Rectal smooth muscle tissue (tissue), 1 donor: ENCODE measurements at regions not wholly inside any gene's neighbourhood (a gene's known extent, or its start where the extent isn't known, plus 50 kb on each side); places are given as distances from the start of the nearest gene placed in this dataset.
"Not testable (repeated sequence)": the region's sequence is repeated elsewhere in the genome, so short reads cannot be mapped to it uniquely, and the experiment has no call there.

ENCODE experiments used
- H3K27ac ChIP-seq: one replicate; pipeline ENCODE4 v1.7.0; 2013; ENCODE audit warnings: low read depth, low read length, inconsistent platforms
- H3K27me3 ChIP-seq: one replicate; pipeline ENCODE4 v1.7.0; 2013; ENCODE audit warnings: low read length; ENCODE audit not compliant: control insufficient read depth, insufficient read depth
- H3K36me3 ChIP-seq: one replicate; pipeline ENCODE4 v1.7.0; 2013; ENCODE audit warnings: low read length; ENCODE audit not compliant: control insufficient read depth, insufficient read depth
- H3K4me1 ChIP-seq: one replicate; pipeline ENCODE4 v1.7.0; 2013; ENCODE audit warnings: low read length; ENCODE audit not compliant: control insufficient read depth, insufficient read depth
- H3K4me3 ChIP-seq: one replicate; pipeline ENCODE4 v1.7.0; 2013; ENCODE audit warnings: low read length
- H3K9ac ChIP-seq: one replicate; pipeline ENCODE4 v1.7.0; 2013; ENCODE audit warnings: low read length

DNA sequence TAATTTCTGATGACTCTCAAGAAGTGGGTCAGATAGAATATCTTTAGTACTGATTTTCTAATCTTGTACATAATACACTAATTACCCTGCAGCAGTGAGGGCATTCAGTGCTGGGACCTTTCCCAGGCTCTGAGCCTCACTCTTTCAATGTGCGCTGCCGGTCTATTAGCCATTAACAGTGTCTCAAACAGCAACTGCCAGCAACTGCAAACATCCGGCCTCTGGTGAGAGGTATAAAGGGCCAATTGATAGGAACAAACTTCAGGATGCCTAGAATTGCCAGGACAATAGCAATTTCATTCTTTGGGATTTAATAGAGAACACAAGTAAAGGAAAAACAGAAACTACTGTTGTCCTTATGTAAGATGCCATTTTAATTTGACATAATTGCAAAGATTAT is 604.4 kb upstream of the SPRY2 start:
- no peaks in the 10 kb centered on the region for H3K36me3 ChIP-seq
- H3K27ac ChIP-seq, result no peak overlapping the region
- no peak overlapping the region for H3K9ac ChIP-seq
- H3K4me1 ChIP-seq, result no peaks in the 10 kb centered on the region
- no peaks in the 10 kb centered on the region for H3K27me3 ChIP-seq
- H3K4me3 ChIP-seq, result no peak overlapping the region

DNA sequence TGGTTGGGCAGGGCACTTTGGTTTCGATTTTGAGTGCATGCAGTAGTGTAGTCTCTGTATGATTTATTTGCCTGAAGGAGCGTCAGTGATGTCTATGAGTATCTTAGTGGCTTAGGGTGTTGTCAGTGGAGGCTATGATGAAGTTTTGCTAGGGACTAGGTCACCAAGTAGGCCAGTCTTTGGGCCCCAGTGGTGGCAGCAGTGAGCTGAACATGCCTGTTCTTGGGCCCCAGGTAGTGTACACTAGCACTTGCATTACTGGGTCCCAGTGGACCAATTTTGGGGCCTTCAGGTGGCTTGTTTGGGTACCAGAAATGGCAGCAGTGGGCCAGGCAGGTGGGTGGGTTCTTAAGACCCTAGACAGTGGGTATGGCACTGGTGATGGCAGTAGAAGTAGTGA is 598.7 kb upstream of the SPRY2 start:
- Histone ChIP-seq H3K36me3 (no peaks in the 10 kb centered on the region), H3K4me1 (no peaks in the 10 kb centered on the region), H3K27me3 (no peaks in the 10 kb centered on the region), H3K27ac (no peak overlapping the region), H3K4me3 (no peak overlapping the region), H3K9ac (no peak overlapping the region)

DNA sequence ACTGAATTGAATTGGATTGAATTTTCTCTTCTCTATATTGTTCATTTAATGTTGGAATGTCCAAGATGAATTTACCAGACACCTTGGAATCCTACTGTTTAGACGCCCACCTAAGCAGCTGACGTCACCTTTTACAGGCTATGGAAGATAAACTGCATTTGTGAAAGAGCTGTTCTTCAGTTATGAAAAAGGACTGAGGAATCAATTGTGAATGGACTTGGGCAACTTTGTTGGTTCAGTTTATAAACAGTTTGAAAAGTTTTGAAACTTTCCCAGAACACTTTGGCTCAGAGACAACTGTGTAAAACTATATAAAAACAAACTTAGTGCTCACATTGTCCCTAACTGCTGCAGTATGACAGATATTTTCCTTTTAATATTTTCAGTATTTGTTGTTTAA is 590.8 kb upstream of the SPRY2 start:
- Histone ChIP-seq H3K27me3 (no peaks in the 10 kb centered on the region), H3K4me3 (no peak overlapping the region), H3K4me1 (no peaks in the 10 kb centered on the region), H3K36me3 (no peaks in the 10 kb centered on the region), H3K9ac (no peak overlapping the region), H3K27ac (no peak overlapping the region)

DNA sequence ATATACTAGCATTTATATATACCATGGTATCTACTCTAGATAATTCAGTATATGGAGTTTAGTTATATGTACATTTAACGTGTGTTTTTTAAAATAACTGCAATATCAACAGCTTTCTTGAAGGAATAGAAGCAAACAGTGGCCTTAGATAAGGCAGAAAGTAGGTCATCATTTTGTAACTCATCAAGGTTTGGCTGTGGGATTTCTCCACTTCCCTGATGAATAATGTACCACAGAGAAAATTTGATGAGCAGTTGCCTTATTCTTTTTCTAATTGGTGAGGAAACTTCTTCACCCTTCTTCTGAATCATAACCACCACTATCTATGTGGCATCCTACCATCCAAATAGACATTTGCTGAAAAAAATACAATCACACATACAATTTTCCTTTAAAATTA is 590.2 kb upstream of the SPRY2 start:
- Histone ChIP-seq H3K27me3 (no peaks in the 10 kb centered on the region), H3K36me3 (no peaks in the 10 kb centered on the region), H3K27ac (no peak overlapping the region), H3K4me3 (no peak overlapping the region), H3K4me1 (no peaks in the 10 kb centered on the region), H3K9ac (no peak overlapping the region)

DNA sequence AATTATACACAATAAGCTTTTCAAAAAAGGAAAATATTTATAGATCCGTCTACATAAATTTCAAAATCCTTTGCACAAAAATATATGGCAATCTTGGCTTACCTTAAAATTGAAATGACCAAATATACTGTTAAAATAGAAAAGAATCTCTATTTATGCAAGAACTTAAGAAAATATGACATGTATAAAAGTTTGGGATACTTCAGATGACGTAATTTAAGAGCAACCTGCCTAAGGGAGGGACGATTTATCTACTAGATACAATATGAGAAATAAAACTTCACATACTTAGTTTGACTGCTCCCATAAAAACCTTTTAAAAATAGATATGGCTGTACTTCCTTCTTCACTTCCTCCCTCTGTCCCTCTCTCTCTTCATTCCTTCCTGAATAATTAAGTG is 587.3 kb upstream of the SPRY2 start:
- Histone ChIP-seq H3K27me3 (no peaks in the 10 kb centered on the region), H3K36me3 (no peaks in the 10 kb centered on the region), H3K4me1 (no peaks in the 10 kb centered on the region), H3K27ac (no peak overlapping the region), H3K4me3 (no peak overlapping the region), H3K9ac (no peak overlapping the region)

DNA sequence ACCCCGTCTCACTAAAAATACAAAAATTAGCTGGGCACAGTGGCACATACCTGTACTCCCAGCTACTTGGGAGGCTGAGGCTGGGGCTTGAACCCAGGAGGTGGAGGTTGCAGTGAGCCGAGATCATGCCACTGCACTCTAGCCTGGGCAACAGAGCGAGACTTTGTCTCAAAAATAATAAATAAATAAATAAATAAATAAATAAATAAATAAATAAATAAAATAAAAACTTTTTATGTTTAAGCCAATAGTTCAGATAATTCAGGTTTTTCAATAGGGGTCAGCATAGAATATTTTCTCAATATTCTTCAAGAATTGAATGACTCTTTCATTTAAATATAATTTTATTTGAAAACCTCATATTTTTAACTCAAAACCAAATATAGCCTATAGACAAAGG is 585.1 kb upstream of the SPRY2 start:
- not testable (repeated sequence) for H3K9ac ChIP-seq, H3K27ac ChIP-seq, H3K27me3 ChIP-seq, H3K36me3 ChIP-seq, H3K4me1 ChIP-seq, H3K4me3 ChIP-seq

DNA sequence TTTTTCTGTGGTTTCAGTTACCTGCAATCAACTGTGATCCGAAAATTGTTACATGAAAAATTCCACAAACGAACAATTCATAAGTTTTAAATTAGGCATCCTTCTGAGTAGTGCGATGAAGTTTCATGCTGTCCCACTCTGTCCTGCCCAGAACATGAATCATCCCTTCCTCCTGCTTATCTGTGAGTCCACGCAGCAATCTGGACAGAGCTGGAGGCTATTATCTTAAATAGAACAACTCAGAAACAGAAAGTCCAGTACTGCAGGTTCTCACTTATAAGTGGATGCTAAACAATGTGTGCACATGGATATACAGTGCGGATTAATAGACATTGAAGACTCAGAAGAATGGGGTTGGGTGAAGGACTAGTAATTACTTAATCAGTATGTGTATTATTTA is 583.7 kb upstream of the SPRY2 start:
- no peaks in the 10 kb centered on the region for H3K4me1 ChIP-seq
- no peaks in the 10 kb centered on the region for H3K27me3 ChIP-seq
- H3K36me3 ChIP-seq, result no peaks in the 10 kb centered on the region
- no peak overlapping the region for H3K4me3 ChIP-seq
- H3K27ac ChIP-seq, result no peak overlapping the region
- no peak overlapping the region for H3K9ac ChIP-seq

DNA sequence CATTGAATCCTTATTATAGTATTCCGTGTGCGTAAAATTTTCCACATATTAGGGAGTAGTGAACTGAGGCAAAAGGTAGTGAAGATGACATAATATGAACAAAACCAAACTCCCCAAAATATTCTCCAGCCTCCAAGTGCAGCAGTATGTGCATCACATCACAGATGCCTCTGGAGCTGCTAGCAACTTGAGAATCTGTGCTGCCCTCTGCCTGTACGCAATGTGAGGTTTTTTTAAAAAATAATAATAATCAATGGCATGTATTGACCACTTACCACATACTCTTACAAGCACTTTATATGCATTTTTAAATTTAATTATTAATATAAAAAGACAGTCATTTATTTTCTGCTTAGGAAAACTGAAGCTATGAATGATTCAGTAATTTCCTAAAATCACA is 583.0 kb upstream of the SPRY2 start:
- Histone ChIP-seq H3K4me3 (no peak overlapping the region), H3K27ac (no peak overlapping the region), H3K9ac (no peak overlapping the region), H3K27me3 (no peaks in the 10 kb centered on the region), H3K4me1 (no peaks in the 10 kb centered on the region), H3K36me3 (no peaks in the 10 kb centered on the region)

DNA sequence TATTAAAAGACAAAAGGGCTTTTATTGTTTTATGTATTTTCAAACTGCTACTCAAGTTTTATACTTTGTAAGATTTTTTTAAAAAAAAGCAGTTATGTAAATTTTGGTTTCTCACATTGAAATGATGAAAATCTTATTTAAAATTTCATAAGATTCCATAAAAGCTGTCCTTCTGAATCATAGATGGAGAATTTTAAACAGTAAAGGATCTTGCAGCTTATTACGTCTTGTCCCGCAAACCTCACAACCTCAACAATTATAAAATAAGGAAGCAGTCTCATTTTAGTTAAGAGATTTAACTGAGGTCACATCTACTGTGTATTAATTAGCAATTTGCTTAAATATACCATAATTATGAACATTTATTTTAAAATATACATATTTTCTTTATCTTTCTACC is 581.0 kb upstream of the SPRY2 start:
- no peaks in the 10 kb centered on the region for H3K4me1 ChIP-seq
- H3K36me3 ChIP-seq, result no peaks in the 10 kb centered on the region
- H3K27me3 ChIP-seq, result no peaks in the 10 kb centered on the region
- H3K9ac ChIP-seq, result no peak overlapping the region
- no peak overlapping the region for H3K27ac ChIP-seq
- no peak overlapping the region for H3K4me3 ChIP-seq

DNA sequence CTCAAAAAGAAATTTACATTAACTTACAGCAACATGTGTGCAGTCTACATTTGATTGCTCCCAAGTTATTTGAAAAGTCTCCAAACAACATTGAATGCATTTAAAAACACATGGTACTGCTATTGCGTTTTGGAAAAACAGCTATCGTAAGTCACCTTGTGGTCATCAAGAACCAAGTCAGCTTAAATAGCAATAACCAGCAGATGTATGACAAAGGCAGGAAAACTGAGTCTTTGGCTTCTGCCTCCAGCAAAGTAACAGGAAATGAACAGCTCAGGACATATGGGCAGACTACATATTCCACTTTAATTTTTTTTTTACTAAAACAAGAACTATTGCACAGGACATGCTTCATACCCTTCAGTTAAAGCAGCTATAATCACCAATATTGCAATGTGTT is 580.6 kb upstream of the SPRY2 start:
- Histone ChIP-seq H3K27me3 (no peaks in the 10 kb centered on the region), H3K4me3 (no peak overlapping the region), H3K27ac (no peak overlapping the region), H3K4me1 (no peaks in the 10 kb centered on the region), H3K36me3 (no peaks in the 10 kb centered on the region), H3K9ac (no peak overlapping the region)

DNA sequence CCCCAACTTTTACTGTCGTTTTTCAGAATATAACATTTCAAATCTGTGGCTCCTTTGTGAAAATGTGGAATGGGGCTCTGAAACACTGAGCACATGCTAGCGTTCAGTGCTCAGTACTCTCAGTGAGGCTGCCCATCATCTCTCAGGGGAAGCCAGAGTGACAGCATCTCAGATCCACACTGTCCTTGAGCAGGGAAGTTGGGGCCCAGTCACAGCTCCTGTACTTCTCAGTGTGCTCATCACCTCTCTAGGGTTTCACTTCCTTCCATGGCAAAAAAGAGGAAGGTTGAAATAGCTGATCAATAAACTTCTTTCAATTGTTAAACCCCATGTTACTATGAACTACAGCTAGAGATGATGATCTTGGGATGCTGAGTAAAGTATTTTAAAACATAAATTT is 565.9 kb upstream of the SPRY2 start:
- H3K27me3 ChIP-seq, result no peaks in the 10 kb centered on the region

DNA sequence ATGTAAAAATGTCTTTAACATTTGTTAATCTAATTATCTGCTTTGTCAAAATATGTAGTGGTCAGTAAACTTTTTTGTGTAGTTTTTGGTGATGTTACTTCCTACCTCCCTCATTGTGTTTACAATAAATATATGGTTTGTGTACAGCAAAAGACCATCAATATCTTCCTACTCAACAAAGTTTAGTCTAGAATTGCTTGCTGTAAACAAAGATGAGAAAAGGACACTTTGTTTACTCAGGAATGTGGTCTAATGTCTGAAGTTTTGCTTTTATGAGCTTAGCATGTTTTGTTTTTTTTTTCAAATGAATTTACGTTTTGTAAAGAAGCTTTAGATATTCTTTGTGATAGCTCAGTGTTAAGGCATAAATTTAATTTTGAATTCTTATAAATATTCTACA is 563.5 kb upstream of the SPRY2 start:
- no peak overlapping the region for H3K27ac ChIP-seq
- H3K27me3 ChIP-seq, result no peaks in the 10 kb centered on the region
- no peak overlapping the region for H3K9ac ChIP-seq

More for the DNA sequence above, 565.9 kb upstream of the SPRY2 start:
- H3K9ac ChIP-seq, result no peak overlapping the region
- no peak overlapping the region for H3K4me3 ChIP-seq
- no peaks in the 10 kb centered on the region for H3K4me1 ChIP-seq
- H3K36me3 ChIP-seq, result no peaks in the 10 kb centered on the region
- H3K27ac ChIP-seq, result no peak overlapping the region

DNA sequence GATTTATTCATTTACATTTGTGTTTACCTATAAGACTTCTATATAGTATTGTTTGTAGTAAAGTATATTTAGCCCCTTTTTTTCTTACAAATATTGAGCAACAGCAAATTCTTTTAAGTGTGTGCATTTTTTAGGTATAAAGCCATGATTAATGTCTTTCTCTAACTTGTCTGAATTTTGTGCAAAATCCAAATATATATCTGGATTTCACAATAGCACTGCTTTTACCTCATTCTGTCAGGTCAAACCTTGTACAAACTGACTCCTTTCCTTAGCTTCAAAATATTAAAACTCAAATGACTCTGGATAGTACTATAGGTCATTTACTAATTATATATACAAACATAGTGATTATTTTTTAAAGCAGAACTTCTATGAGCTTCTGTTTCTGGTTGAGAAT is 563.0 kb upstream of the SPRY2 start:
- H3K9ac ChIP-seq, result no peak overlapping the region
- H3K27me3 ChIP-seq, result no peaks in the 10 kb centered on the region
- H3K4me1 ChIP-seq, result no peaks in the 10 kb centered on the region
- no peak overlapping the region for H3K27ac ChIP-seq
- H3K4me3 ChIP-seq, result no peak overlapping the region
- no peaks in the 10 kb centered on the region for H3K36me3 ChIP-seq

More for the DNA sequence above, 563.5 kb upstream of the SPRY2 start:
- Histone ChIP-seq H3K36me3 (no peaks in the 10 kb centered on the region), H3K4me3 (no peak overlapping the region), H3K4me1 (no peaks in the 10 kb centered on the region)

DNA sequence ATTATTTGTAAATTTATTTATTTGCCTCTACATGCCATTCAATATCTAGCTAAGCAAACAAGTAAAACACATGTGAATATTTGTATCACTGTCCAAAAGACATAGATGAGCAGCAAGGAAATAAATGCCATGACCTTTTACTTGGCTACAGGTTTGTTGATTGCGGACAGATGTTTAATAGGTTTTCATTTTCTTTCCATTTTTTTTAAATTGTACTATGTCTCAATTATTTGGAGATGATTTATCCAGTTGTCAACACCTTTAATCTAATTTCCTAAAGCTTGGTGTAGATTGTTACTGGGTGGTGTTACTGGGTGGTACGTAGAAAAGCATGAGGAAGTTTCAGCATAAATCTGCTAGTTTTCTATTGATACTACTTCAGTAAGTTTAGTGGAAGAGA is 560.6 kb upstream of the SPRY2 start:
- Histone ChIP-seq H3K36me3 (no peaks in the 10 kb centered on the region), H3K27me3 (no peaks in the 10 kb centered on the region), H3K9ac (no peak overlapping the region), H3K4me1 (no peaks in the 10 kb centered on the region), H3K4me3 (no peak overlapping the region), H3K27ac (no peak overlapping the region)
